Hypothalamus (tissue), 51 donors: ENCODE measurements at regions not wholly inside any gene's neighbourhood (a gene's known extent, or its start where the extent isn't known, plus 50 kb on each side); places are given as distances from the start of the nearest gene placed in this dataset.
"Not testable (repeated sequence)": the region's sequence is repeated elsewhere in the genome, so short reads cannot be mapped to it uniquely, and the experiment has no call there.

Source experiments
- DNase-seq, 51 donors: peaks; one replicate each; lab custom pipeline; 2025; lab: John Stamatoyannopoulos, UW

DNA sequence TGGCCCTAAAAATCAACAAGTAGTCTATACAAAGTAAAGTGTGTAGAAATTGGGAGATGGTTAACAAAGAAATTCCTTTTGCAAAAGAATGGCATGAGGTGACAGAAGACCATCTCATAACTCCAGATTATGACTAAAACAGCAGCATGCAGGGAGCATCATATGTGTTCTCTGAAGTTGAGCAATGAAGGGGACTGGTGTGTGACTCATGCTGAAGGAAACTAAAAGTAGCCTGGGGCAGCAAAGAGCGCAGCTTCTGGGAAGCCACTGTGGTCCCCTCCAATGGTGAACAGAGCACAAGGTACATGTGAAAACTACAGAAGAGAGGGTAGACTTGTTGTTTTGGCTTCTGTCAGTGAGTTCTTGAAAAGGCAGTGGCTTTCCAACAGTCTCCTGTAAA lies 133.4 kb downstream of the MACC1 start:
- no peak for DNase-seq

- DNase-seq = no peak
Observed at GRCh38 chr7:20079080-20079479, 138.1 kb downstream of the MACC1 start.

- DNase-seq = no peak
Observed at GRCh38 chr7:20076835-20077234, 140.3 kb downstream of the MACC1 start.

DNA sequence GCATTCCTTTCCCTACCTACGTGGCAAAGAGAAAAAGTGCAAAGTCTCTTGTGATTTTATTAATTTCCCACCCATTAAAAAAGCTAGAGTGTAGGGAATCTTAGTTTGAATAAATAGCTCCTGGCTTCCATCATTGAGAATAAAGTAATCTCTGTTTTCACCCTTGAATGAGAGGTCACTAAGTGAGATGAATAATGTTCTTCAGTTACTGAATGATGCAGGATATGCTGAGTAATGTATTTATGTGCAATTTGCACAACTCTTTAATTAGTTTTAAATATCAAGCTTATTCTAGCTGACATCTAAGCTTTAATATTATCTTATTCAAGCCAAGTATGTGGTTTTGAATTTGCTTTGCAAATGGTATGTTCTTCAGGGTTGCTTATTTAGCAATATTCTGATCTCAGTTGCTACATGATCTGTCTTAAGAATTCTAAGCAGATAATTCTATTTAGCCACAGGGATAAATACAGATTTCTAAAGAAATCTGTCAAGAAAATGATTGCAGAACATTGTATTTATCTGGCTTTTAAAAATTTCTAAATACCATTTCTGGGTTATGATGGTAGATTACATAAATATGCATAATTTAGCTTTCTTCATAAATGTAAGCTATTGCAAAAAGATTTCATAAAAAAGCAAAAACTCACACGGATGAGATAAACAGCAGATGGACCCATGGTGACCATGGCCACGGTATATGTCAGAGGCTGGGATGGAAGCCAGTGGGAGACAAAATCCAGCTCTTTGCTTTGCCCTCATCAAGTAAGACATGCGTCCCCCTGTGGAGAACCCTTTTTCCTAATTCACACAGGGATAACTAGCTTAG lies 141.0 kb downstream of the MACC1 start:
- DNase-seq = no peak

DNA sequence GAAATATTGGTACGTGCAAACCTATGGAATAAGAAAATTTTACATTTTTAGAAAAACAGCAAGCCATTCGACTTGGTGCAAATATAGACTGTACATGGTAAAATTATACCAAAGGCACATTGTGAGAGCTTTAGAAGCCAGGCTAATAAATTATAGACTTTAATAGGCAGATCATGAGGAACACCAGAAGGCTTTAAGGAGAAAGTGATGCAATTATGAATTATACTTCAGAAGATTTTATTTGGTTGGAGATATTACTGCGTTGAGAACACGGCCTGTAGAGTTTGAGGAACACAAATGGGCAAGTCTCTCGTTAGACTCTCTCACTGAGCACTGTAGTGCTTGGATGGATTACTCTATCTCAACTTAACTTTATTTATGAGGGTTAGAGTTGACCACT lies 141.7 kb downstream of the MACC1 start:
- no peak for DNase-seq

- not testable (repeated sequence) for DNase-seq
Observed at GRCh38 chr7:20068004-20068403, 149.2 kb downstream of the MACC1 start.

DNA sequence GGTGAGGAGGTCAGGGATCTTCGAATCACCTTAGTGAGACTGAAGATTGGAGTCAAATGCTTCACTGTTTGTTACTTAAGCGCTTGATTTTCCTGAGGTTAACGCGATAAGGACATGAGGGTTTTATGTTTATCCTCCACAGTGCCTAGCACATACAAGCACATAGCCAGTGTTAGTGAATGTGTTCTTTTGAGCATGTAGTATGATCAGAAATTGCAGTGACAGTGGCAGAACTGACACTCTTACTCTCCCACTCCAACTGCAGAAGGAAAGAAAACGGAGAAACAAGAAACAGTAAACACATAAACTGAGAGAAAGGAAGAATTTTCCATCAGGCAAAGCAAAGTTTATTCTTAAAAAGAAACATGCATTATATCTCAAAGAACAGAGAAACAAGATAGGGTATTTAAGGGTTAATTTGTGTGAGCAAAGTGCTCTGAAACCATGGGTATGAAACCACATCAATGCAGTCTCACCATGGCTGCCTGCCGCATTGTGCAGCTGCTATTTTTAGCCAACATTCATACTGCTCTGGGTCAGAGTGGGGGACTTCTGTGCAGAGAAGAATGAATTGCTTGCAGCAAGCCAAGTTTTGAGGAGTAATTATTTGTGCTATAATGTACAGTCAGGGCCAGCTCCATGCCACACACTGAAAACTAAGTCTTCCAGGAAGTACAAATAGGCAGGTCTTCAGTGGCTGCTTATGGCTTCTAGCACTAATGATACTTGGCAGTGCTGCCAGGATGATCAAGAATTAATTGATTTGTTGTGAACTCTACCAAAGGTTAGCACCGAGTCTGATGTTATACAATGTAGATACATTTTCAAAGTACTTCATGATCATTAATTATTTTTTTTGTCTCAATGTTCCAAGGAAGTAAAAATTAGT lies 152.0 kb downstream of the MACC1 start:
- DNase-seq = peak in 5 of 51 donors; percentile 0 to 10 (median 1)

DNA sequence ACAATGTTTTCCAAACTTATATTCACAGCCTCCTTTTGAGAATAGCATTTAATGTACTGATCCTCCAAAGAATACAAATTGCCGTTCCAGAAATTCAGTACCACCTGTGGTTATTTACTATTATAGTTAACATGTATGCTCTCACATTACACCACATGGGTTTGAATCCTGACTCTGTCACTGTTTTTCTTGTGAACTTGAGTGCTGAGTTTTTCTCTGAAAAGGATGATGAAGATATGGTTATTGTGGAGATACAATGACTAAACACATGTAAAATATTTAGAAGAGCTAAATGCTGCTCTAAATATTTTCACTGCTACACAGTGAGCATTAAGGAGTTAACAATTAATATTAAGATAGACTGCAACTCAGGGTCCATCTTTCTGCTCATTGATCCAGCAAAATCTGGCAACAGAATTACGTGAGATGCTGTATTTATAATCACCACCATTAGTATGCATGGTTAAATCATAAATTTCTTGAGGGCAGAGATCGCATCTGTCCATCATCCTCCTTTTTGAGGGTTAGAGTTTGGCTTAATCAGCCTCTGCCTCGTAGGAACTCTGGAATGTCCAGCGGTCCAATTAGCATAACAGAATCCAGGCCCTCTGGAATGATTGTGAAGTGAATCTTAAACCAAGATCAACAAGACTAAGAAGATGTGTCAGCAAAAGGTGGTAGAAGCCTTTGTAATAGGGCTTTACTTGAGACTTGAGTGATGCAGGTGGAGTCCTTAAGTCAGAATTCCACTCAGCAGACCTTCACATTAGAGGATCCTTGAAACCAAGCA lies 152.8 kb downstream of the MACC1 start:
- DNase-seq = no peak

GRCh38 chr7:20063644-20064043 lies 153.5 kb downstream of the MACC1 start:
- no peak for DNase-seq

GRCh38 chr7:20062932-20063331 lies 154.3 kb downstream of the MACC1 start:
- no peak for DNase-seq

GRCh38 chr7:20053334-20054104 lies 163.7 kb downstream of the MACC1 start:
- no peak for DNase-seq

- DNase-seq = no peak
Observed at GRCh38 chr7:20050241-20050966, 166.8 kb downstream of the MACC1 start.

- DNase-seq = no peak
Observed at GRCh38 chr7:20038676-20039075, 178.5 kb downstream of the MACC1 start.

DNA sequence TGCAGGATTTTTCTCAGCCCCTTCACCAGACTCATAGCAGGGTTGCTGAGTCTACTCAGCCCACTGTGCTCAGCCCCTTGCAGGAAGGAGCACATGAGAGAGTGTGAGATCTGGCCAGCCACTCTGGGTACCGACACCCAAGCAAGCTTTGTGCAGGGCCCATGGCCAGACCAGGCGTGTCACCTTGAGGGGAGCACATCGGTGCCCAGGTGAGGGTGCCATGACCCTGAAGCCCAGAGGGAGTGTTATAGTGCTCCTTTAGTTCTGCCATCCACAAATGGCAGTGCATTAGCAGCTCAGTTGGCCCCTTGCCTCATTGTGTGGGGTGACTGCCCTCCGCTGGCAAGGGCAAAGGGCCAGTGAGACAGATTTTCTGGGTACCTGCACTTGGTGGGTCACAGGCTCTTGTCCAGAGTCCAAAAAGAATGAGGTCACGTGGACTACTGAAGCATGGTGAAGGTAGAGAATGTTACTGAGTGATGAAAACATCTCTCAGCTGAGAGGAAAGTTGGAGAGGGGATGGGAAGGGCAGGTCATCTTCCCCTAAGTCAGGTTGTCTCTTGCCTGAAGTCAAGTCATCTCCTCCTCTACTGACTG lies 181.8 kb downstream of the MACC1 start:
- DNase-seq = no peak

DNA sequence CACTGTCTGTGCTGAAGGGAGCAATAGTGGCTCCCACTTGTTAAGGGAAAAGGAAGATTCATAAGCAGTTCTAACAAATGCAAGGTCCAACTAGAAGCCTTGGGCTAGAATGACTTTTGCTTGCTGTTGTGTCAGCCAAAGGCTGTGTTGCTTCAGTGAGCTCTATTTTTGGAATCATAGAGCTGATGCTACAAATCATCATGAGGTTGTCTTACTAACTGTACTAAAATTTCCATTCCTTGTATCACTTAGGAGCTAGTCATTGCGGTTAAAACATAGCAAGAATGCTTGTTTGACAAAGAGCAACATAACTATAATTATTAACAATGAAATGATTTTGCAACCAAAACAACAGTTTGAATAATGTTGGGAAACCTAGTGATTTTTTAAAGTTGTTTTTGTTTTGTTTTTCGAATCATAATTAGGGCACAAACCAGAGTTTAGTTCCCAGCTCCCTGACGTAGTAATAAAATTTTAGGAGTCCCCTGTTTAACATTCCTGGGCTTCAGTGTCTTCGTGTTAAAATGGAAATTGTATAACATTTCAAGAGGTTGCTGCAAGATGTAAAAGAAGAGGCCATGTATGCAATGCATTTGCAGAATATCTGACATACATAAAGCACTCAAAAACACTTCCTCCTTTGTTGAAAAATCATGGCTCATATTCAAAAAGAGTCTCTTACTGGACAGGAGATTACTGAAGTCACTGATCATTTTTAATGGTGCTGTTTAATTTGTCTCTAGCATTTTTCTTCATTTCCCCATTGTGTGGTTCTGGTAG lies 183.4 kb downstream of the MACC1 start:
- DNase-seq = no peak

GRCh38 chr7:20032741-20033140 lies 184.4 kb downstream of the MACC1 start:
- no peak for DNase-seq

DNA sequence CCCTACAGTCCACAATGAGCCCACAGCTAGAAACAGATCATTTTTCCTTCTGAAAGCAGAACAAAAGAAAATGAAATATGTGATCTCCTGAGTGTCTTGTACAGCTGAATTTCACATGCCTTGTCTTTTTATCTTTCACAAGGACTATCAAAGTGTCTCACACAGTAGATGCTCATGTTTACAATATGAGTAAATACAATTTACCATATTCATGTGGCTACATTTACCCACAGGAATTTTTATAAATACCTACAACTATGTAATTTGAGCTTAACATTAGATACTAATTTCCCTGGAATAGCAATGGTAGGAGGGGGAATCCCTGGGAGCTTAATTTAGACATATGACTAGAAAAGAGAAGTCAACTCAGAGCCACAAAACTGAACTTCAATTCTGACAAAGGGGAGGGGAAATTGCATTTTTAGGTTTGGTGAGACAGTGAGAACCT lies 186.2 kb downstream of the MACC1 start:
- no peak for DNase-seq

- DNase-seq = no peak
Observed at GRCh38 chr7:20030417-20030816, 186.8 kb downstream of the MACC1 start.
